Progenitor cell of endocrine pancreas (in vitro differentiated cells): ENCODE measurements at regions not wholly inside any gene's neighbourhood (a gene's known extent, or its start where the extent isn't known, plus 50 kb on each side); places are given as distances from the start of the nearest gene placed in this dataset.

Source experiments
- DNase-seq: peaks from one replicate; pipeline ENCODE4 v3.0.0; 2021; ENCODE audit warnings: low spot score; ENCODE audit not compliant: unreplicated experiment
- H3K27ac Mint-ChIP-seq: 2 replicates; pipeline ENCODE4 v1.8.0; 2021; ENCODE audit warnings: mild to moderate bottlenecking, moderate library complexity, mixed read lengths
- H3K27me3 Mint-ChIP-seq: 2 replicates; pipeline ENCODE4 v1.8.0; 2021; ENCODE audit warnings: mixed read lengths
- H3K36me3 Mint-ChIP-seq: 2 replicates; pipeline ENCODE4 v1.8.0; 2022; ENCODE audit warnings: mixed read lengths; ENCODE audit not compliant: insufficient read depth
- H3K4me1 Mint-ChIP-seq: 2 replicates; pipeline ENCODE4 v1.8.0; 2021; ENCODE audit warnings: low read depth, mixed read lengths
- H3K4me3 Mint-ChIP-seq: 2 replicates; pipeline ENCODE4 v1.8.0; 2021; ENCODE audit warnings: low read depth, mild to moderate bottlenecking, moderate library complexity, mixed read lengths
- H3K9me3 Mint-ChIP-seq: 2 replicates; pipeline ENCODE4 v1.8.0; 2021; ENCODE audit warnings: low read depth, mixed read lengths
- CTCF ChIP-seq: fragments of 200-600 bp; sonication (generic); IDR thresholded peaks from one replicate; pipeline ENCODE4 v1.5.0; 2021; ENCODE audit warnings: antibody characterized with exemption, mild to moderate bottlenecking; ENCODE audit not compliant: unreplicated experiment

GRCh38 chr16:86356804-86357203, 153.5 kb upstream of the FOXF1 start:
- no peak overlapping the region for H3K4me3 Mint-ChIP-seq
- no peaks in the 10 kb centered on the region for H3K4me1 Mint-ChIP-seq
- DNase-seq, result no peak
- no peaks in the 10 kb centered on the region for H3K36me3 Mint-ChIP-seq
- H3K9me3 Mint-ChIP-seq, result peaks cover 10% of the 10 kb centered on the region
- H3K27ac Mint-ChIP-seq, result no peak overlapping the region
- H3K27me3 Mint-ChIP-seq, result peaks cover 66% of the 10 kb centered on the region
- no peak for TF ChIP-seq CTCF

GRCh38 chr16:86357303-86357702, 153.0 kb upstream of the FOXF1 start:
- TF ChIP-seq CTCF, result no peak
- Mint-ChIP-seq H3K27me3 (peaks cover 66% of the 10 kb centered on the region), H3K27ac (no peak overlapping the region), H3K36me3 (no peaks in the 10 kb centered on the region), H3K4me3 (no peak overlapping the region), H3K4me1 (no peaks in the 10 kb centered on the region), H3K9me3 (peaks cover 10% of the 10 kb centered on the region)
- DNase-seq, result no peak

GRCh38 chr16:86357950-86358349, 152.4 kb upstream of the FOXF1 start:
- H3K4me1 Mint-ChIP-seq, result no peaks in the 10 kb centered on the region
- no peak for TF ChIP-seq CTCF
- DNase-seq, result no peak
- H3K36me3 Mint-ChIP-seq, result no peaks in the 10 kb centered on the region
- no peak overlapping the region for H3K4me3 Mint-ChIP-seq
- H3K27me3 Mint-ChIP-seq, result peaks cover 66% of the 10 kb centered on the region
- no peak overlapping the region for H3K27ac Mint-ChIP-seq
- peaks cover 10% of the 10 kb centered on the region for H3K9me3 Mint-ChIP-seq

GRCh38 chr16:86359571-86359970, 150.8 kb upstream of the FOXF1 start:
- Mint-ChIP-seq H3K4me3 (no peak overlapping the region), H3K9me3 (peaks cover 10% of the 10 kb centered on the region), H3K4me1 (no peaks in the 10 kb centered on the region), H3K27ac (no peak overlapping the region), H3K27me3 (peaks cover 65% of the 10 kb centered on the region), H3K36me3 (no peaks in the 10 kb centered on the region)
- TF ChIP-seq CTCF, result no peak
- DNase-seq, result no peak

GRCh38 chr16:86362155-86362849, 148.0 kb upstream of the FOXF1 start:
- Mint-ChIP-seq H3K4me3 (no peak overlapping the region), H3K36me3 (no peaks in the 10 kb centered on the region), H3K27me3 (peaks cover 61% of the 10 kb centered on the region), H3K9me3 (no peaks in the 10 kb centered on the region), H3K27ac (no peak overlapping the region), H3K4me1 (no peaks in the 10 kb centered on the region)
- no peak for TF ChIP-seq CTCF
- DNase-seq, result no peak
